HG02798 (cell line): ENCODE measurements at regions not wholly inside any gene's neighbourhood (a gene's known extent, or its start where the extent isn't known, plus 50 kb on each side); places are given as distances from the start of the nearest gene placed in this dataset.
A peak's percentile ranks its signal among the peaks of the same experiment; 100 is the strongest.

Source experiments
- ATAC-seq: cut with Tn5 transposase; IDR thresholded peaks from one replicate; pipeline ENCODE4 v1.9.1; 2021; ENCODE audit warnings: mild to moderate bottlenecking; ENCODE audit not compliant: unreplicated experiment, poor library complexity

- ATAC-seq: no peak
Observed at GRCh38 chr1:39085174-39085573, 59.0 kb downstream of the NDUFS5 start.

GRCh38 chr1:39086386-39086785 lies 60.2 kb downstream of the NDUFS5 start:
- ATAC-seq: no peak

- no peak for ATAC-seq
Observed at GRCh38 chr1:39086865-39087409, 60.8 kb downstream of the NDUFS5 start.

GRCh38 chr1:39087435-39087834 lies 61.3 kb downstream of the NDUFS5 start:
- ATAC-seq: no peak

- ATAC-seq: no peak
Observed at GRCh38 chr1:39088658-39089057, 62.5 kb downstream of the NDUFS5 start.

GRCh38 chr1:39089931-39090521 lies 63.9 kb downstream of the NDUFS5 start:
- ATAC-seq: no peak

- ATAC-seq: no peak
Observed at GRCh38 chr1:39090757-39091380, 64.7 kb downstream of the NDUFS5 start.

GRCh38 chr1:39091845-39092645 lies 65.9 kb downstream of the NDUFS5 start:
- no peak for ATAC-seq

- no peak for ATAC-seq
Observed at GRCh38 chr1:39094685-39095084, 68.5 kb downstream of the NDUFS5 start.

GRCh38 chr1:39098546-39099250 lies 72.5 kb downstream of the NDUFS5 start:
- no peak for ATAC-seq

- peak; percentile 28 for ATAC-seq
Observed at GRCh38 chr1:39102537-39103327, 76.6 kb downstream of the NDUFS5 start.

- ATAC-seq: peak; percentile 6
Observed at GRCh38 chr1:39103328-39104157, 77.4 kb downstream of the NDUFS5 start.

GRCh38 chr1:39104158-39105060 lies 78.3 kb downstream of the NDUFS5 start:
- ATAC-seq: no peak

- ATAC-seq: peak; percentile 61
Observed at GRCh38 chr1:39105061-39105840, 79.1 kb downstream of the NDUFS5 start.

- peak; percentile 16 for ATAC-seq
Observed at GRCh38 chr1:39105841-39106765, 80.0 kb downstream of the NDUFS5 start.

GRCh38 chr1:39106801-39107327 lies 80.7 kb downstream of the NDUFS5 start:
- no peak for ATAC-seq
